ENCODE measurements at regions not wholly inside any gene's neighbourhood (a gene's known extent, or its start where the extent isn't known, plus 50 kb on each side); places are given as distances from the start of the nearest gene placed in this dataset.
"Not testable (repeated sequence)": the region's sequence is repeated elsewhere in the genome, so short reads cannot be mapped to it uniquely, and the experiment has no call there.

DNA sequence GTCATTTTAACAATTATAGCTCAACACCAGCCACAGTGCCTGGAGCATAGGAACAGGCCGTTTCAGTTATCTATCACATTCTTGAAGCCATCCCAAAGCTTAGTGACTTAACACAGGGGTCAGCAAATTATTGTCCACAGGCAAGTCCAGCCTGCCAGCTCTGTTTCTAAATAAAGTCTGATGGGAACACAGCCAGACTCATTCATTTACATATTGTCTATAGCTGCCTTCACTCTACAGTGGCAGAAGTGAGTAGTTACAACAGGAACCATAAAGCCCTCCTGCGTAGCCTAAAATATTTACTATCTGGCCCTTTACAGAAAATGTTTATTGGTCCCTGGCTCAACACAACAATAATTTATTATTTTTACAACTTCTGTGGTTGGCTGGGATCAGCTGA, 407.5 kb upstream of the AUTS2 start:
- no peak for DNase-seq

DNA sequence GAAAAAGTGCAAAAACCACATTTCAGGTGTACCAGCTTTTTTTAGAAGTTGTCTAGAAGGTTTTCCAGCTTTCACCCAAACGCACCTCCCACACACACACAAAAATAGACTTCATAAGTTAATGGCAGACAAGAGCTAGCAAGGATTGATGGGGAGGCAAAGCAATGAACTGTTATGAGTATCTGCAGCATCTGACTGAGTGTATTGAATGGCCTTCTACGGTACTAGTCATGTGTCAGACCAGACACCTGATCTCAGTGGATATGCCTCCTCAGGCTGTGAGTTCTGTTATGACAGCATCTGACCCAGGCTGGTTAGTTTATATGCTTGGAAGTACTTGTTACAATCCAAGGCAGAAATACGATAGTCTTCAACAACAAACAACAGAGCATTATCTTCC, 406.1 kb upstream of the AUTS2 start:
- DNase-seq = no peak

DNA sequence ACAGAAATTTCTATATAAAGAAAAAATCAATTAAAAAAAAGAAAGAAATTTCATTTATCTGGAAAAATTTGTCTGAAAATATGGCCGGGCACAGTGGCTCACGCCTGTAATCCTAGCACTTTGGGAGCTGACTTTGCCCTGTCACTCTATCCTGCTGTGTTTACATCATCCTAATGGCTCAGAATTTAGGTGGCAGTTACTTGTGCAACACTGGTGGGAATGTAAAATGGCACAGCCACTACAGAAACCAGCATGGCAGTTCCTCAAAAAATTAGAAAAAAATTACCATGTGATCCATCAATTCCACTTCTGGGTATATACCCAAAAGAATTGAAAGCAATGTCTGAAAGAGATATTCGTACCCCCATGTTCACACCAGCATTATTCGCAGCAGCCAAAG, 405.2 kb upstream of the AUTS2 start:
- no peak for DNase-seq

DNA sequence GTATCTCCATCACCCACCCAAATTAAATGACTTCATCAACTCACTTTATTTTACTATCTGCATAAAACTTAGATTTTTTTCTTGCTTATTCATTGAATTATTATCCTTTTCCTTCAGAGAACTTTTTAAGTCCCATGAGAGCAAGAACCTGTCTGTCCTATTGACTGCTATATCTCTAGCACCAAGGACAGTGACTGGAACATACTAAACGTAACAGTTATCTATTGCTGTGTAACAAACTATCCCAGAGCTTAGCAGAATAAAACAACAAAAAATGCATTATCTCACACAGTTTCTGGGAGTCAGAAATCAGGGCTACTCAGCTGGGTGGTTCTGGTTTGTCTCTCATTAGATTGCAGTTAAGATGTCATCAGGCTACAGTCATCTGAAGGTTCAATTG, 401.7 kb upstream of the AUTS2 start:
- DNase-seq = no peak

DNA sequence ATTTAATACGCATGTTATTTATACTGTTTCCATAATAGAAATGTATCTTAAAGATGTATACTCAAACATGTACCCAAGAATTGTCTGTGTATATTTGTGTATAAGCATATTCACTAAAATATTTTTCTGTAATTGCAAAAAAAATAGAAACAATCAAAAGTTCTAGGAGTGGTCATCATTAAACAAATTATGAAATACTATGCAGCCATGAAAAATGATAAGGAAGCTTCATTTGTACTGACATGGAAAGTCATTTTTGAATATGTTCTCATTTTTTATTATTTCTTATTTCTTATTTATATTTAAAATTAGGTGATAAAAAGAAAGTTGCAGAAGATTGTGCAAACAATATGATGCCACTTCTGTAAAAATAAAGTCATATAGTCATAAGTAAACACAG, 400.0 kb upstream of the AUTS2 start:
- DNase-seq = no peak

DNA sequence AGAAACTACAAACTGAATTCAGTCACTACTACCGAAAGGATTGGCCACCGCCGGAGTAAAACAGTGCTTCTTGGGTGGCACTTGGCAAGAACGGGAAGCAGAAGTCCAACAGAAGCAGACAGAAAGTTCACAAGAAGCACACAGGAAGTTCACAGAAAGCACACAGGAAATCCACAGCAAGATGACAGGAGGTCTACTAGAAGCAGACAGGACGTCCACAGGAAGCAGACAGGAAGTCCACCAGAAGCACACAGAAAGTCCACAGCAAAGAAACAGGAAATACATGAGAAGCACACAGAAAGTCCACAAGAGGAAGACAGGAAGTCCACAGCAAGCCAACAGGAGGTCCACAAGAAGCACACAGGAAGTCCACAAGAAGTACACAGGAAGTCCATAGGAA, 399.2 kb upstream of the AUTS2 start:
- DNase-seq = no peak

DNA sequence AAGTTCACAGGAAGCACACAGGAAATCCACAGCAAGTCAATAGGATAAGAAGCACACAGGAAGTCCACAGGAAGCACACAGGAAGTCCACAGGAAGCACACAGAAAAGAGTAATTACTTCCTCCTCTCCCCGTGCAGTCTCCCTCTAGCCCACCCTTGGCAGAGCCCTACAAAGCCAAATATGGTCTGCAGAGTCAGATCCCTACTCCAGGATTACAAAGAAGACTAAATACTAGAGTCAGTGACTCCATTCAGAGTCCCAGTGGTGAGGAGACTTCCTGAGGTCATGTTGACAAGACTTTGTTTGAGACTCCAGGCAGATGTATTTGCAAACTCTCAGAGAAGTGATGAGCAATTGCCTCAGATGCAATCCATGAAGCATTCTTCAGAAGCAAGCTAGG, 398.6 kb upstream of the AUTS2 start:
- no peak for DNase-seq

DNA sequence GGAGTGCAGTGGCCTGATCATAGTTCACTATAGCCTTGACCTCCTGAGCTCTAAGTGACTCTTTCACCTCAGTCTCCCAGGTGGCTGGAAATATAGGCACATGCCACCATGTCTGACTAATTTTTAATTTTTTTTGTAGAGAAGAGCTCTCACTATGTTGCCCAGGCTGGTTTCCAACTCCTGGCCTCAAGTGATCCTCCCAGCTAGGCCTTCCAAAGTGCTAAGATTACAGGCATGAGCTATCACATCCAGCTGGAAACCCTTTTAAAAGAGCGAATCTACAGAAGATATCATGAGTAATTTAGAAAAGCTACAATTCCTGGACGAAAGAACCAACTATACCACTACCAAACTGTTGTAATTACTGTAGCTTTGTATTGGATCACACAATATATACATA, 394.4 kb upstream of the AUTS2 start:
- no peak for DNase-seq

DNA sequence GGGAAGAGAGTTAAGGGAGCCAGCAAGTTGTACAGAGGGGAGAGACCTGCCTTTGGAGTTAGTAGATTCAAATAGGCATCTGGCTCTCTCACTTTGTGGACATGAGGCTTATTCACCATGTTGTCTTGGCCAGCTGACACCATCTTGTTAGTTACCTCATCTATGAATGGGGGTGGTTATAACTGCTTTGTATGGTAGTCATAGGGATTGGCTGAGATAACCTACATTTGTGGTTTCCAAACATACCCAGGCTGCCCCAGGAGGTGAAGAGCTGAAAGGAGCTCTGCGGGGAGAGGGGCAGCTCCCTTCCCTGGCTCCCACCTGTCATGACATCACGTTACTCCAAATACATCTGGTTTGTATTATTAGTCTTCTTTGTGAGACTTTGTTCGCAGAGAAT, 393.3 kb upstream of the AUTS2 start:
- DNase-seq = no peak

DNA sequence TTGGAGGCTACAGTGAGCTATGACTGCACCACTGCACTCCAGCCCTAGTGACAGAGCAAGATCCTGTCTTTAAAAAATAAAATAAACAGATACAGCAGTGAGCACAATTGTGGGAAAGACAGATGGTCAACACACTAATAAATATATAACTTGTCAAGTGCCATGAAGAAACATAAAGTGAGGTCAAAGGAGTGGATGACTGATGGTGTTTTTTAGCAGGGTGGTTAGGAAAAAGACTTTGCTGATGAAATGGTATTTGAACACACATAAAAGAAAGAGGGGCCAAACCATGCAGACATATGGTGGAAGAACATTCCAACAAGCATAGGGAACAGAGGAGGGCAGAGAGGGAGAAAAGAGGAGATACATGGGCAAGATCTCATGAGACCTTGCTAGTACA, 392.7 kb upstream of the AUTS2 start:
- no peak for DNase-seq

DNA sequence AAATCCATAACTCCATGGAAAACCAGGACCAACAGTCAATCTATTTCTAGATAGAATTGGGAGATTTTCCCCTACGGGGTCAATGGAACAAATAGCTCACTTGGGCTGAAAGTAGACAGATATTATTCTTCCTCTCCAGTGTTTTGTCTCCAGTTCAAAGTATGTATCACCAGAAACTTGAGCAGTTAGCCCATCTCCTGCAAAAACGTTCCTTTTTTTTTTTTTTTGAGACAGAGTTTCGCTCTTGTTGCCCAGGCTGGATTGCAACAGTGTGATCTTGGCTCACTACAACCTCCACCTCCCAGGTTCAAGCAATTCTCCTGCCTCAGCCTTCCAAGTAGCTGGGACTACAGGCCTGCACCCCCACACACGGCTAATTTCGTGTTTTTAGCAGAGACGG, 390.0 kb upstream of the AUTS2 start:
- no peak for DNase-seq

DNA sequence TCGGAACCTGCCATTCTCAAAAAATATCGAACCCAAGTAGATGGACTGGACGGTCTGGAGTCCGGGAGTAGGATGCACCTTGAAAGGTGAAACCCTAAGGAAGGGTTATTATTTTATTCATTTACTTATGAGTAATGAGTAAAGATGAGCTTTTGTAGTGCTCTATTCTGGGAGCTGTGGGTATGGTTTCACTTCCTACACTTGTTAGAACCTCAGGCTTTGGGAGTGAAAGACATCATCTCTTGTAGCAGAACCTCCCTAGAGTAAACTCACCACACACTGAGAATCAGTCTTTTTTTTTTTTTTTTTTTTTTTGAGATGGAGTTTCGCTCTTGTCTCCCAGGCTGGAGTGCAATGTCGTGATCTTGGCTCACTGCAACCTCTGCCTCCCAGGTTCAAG, 389.4 kb upstream of the AUTS2 start:
- DNase-seq = no peak

DNA sequence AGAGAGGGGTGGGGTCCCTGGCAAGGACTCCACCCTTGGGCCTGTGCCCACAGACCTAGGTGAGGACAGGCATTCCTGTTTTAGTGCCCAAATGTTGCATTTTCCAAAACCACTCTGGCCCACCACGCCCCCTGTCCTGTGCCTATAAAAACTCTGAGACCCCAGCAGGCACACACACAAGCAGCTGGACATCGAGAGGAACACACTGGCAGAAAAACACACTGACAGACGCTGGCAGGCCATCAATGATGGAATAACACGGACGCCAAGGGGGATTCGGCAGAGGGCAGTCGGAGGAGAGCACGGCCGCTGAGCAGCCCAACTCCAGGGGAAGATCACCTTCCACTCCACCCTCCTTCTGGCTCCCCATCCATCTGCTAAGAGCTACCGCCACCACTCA, 386.9 kb upstream of the AUTS2 start:
- DNase-seq = no peak

DNA sequence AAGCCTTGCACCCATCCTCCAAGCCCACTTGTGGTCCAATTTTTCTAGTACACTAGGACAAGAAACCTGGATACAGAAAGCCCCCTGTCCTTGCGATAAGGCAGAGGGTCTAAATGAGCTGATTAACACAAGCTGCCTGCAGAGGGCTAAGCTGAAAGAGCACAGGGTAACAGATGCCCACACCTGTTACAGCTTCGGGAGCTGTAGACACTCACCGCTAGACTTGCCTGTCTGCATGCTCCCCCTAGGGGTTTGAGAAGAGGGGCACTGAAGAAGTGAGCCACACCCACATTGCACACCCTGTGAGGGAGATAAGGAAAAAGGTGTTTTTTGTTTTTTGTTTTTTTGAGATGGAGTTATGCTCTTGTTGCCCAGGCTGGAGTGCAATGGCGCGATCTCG, 386.5 kb upstream of the AUTS2 start:
- no peak for DNase-seq

DNA sequence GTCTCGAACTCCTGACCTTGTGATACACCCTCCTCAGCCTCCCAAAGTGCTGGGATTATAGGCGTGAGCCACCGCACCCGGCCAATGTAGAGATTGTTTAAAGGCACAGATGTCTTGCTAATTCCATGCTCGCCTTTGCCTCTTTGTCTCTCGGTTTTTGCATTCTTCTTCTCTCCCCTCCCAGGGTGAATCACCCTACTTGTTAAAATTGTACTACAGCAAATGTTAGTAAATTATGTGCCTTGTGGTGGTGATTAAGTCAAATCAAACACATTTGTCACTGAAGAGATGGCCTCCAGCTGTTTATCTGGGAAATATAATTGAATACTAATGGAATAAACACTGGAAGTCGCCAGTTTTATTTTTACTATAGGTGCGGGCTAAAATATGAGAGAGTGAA, 384.4 kb upstream of the AUTS2 start:
- DNase-seq = no peak

DNA sequence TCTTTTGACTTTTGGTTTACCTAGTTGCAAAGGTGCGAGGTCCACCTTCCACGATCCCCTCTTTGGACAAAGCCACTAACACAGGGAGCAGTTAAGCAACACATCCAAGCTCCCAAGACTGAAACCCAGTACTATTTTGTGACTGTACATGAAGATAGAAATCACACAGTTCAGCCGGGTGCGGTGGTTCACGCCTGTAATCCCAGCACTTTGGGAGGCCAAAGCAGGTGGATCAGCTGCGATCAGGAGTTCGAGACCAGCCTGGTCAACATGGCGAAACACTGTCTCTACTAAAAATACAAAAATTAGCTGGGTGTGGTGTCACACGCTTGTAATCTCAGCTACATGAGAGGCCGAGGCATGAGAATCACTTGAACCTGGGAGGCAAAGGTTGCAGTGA, 382.8 kb upstream of the AUTS2 start:
- DNase-seq = not testable (repeated sequence)

DNA sequence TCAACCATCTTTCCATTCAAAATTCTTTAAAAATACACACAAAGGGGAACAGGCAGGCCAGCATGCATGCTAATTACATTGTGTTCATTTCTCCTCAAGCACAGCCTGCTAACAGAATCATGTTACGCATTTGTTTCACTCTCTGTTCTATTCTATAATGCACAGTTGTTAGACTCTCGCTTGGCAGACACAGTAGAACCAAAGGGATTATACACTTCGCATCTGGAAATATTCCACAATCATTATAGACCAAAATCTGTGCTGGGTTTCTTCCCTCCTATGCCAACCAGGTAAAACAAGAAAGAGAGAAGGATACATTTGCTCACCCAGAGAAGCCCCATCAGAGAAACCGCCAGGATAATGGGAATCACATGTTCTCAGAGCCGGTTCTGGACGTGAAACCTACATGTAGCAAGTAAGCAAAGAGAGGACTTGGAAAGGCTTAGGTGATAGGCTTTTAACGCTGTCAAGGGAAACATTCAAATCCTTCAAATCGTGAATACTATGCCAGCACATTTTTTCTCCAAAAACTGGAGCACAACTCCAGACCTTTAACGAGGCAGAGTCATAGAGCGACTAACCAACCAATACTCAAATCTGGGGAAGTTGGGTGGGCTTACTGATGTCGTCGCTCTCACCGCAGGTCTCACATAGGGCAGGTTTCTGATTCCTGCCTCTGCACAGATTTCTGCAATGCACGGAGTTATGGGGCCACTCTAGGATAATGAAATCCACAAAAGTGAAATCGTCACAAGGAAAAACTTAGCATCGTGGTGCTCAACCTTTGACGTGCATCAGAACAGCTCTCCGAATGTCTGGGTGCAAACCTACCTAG, 380.5 kb upstream of the AUTS2 start:
- no peak for DNase-seq

DNA sequence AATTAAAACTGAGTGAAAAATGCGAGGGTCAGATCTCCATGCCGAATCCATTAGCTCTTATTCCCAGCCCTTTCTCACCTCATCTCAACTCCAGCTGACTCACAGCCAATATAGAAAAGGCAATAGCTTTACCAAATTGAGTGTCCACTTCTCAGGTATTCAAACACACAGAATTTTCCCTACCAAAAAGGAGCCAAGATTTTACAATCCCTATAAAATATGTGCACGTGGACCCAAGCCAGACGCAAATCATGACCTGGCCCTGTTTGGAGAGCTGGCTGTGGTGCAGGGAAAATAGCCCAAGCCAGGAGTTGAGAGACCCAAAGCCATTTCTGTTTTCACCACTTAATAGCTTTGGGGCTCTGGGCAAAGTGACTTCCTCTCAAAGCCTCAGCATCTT, 379.7 kb upstream of the AUTS2 start:
- no peak for DNase-seq

DNA sequence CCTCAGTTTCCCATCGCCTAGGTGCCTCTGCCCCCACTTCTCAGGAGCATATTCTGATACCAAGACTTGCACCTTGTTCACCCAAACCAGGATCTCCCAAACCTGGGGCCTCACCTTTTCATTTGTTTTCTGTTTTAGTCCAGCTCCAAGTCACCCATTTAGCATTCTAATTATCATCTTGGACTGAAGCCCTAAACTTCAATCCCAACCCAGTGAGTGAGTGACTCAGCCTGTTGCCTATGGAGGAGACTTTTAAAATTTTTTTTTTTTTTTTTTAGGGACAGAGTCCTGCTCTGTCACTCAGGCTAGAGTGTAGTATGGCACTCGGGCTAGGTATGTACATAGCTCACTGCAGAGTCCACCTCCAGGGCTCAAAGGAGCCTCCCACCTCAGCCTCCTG, 378.9 kb upstream of the AUTS2 start:
- DNase-seq = no peak

DNA sequence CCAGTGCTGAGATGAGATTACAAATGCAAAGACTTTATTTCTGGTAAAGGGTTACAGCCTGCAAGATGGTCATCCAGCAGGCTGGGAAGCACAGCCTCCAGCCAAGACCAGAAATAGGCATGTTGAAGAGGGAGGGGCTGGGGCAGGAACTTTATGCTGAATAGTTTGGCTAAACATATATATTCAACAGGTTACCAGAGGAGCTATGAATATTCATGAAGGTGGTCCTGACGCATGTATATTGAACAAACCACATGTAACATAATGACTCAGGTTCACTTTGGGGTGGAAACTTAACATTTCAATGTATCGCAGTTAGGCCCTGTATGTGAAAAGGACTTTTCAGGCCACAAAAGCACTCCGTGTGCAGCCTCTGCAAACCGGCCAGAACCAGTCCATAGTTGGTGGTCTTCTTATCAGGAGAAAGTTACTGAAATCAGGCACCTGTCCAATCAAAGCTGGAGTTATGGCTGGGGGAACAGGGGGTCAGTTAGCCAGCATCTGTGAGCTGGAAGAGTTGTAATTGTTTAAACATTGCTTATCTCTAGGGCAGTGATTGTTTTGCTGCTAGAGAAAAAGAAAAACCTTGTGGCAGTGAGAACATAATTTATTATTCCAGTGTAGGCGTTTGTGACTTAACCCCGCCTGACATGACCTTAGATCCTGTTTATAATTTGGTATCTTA, 372.9 kb upstream of the AUTS2 start:
- no peak for DNase-seq

DNA sequence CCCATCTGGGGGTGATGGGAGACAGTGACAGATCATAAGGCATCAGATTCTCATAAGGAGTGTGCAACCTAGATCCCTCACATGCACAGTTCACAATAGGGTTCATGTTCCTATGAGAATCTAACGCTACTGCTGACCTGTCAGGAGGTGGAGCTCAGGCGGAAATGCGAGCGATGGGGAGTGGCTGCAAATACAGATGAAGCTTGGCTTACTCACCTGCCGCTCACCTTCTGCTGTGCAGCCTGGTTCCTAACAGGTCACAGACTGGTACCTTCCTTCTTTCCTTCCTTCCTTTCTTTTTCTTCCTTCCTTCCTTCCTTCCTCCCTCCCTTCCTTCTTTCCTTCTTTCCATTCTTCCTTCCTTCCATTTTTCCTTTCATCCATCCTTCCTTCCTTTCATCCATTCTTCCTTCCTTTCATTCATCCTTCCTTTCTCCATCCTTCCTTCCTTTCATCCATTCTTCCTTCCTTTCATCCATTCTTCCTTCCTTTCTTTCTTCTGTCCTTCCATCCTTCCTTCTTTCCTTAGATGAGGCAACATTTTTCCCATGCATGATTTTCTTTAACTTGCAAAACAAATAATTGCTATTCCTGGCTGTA, 370.0 kb upstream of the AUTS2 start:
- DNase-seq = no peak

DNA sequence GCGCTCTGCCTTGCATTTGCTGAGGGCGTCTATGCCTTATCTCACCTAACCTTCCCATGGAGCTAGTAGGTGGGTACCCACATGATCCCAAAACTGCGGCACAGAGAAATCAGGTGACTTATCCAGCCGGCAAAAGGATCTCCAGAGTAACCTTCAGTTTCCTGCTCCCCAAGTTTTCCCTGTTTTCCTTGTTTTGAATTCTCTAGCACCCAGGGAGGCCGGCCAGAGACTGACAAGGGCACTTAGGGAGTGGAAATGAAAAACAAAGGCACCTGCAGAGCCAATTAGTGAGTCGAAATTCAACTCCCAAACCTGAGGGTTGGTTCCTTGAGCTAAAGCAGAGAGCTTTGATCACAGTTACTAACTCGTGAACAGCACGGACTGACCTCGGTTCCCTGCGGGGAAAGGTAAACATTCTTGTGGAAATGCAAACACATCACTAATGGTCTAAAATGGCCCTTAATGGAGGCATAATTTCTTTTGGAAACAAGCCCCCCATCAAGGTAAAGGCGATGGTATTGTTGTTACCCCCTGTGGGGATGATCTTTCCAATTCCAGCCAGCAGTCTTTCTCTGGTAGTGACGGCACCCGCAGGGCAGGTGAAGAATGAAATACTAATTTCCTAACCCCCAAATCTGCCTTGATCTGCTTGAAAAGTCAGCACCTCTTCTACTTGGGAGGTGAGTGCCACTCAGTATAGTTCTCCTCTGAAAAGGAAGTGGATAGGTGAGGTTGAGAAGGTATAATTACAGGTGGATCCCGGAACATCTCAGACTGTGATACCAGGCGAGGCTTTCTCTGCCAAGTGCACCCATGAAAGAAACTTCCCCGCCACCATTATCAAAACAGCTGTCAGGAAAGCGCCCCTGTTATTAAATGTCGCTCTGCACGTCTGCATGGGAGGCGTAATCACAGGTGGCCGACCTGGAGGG, 365.6 kb upstream of the AUTS2 start:
- DNase-seq = no peak

DNA sequence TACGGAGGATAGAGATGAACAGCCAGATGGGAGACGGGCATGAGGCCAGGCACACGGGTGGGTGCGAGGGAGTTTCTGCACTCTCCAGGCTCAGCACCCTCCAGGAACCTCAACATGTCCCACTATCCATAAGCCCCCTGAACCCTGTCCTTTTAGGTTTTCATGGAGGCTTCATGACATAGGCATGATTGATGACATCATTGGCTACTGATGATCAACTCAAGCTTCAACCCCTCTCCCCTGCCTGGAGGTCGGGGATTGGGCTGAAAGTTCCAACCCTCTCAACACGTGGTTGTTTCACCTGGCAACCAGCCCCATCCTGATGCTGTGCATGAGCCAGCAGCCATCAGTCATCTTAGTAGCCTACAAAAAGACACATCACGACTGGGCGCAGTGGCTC, 360.7 kb upstream of the AUTS2 start:
- no peak for DNase-seq

Data from GOT3 (cell line).